HG02623 (cell line): ENCODE measurements at regions not wholly inside any gene's neighbourhood (a gene's known extent, or its start where the extent isn't known, plus 50 kb on each side); places are given as distances from the start of the nearest gene placed in this dataset.

Source experiments
- ATAC-seq: cut with Tn5 transposase; IDR thresholded peaks from one replicate; pipeline ENCODE4 v1.9.1; 2021; ENCODE audit warnings: moderate library complexity; ENCODE audit not compliant: unreplicated experiment

DNA sequence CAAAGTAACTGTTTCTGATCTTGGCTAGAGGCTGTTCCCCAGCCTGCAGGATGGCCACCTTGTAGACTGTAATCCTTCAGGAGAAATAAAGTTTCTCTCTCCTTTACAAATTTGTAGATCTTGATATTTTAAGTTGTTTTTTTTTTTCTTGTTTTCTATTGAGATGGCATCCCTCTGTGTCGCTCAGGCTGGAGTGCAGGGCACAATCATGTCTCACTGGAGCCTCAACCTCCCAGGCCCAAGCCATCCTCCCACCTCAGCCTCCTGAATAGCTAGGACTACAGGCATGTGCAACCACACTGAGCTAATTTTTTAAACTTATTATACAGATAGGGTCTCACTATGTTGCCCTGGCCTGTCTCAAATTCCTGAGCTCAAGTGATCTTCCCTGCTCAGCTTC lies 389.8 kb upstream of the LRRC4C start:
- ATAC-seq: no peak

DNA sequence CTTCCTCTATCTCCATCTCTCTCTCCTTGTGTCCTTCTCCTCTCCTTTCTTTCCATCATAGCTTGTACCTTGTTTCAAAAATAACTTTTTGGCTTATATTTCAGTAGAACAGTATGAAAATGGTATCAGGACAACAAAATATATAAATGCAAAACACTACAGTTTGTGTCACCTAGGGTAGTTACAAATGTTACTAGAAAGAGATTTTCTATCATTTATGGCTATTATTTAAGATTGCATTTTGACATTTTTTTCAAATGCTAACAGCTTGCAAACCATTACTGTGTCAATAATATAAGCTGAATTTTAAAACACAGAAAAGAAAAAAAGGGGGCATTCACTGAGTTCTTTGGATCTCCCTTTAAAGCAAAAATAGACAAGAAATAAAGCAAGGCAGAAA lies 392.3 kb upstream of the LRRC4C start:
- no peak for ATAC-seq

DNA sequence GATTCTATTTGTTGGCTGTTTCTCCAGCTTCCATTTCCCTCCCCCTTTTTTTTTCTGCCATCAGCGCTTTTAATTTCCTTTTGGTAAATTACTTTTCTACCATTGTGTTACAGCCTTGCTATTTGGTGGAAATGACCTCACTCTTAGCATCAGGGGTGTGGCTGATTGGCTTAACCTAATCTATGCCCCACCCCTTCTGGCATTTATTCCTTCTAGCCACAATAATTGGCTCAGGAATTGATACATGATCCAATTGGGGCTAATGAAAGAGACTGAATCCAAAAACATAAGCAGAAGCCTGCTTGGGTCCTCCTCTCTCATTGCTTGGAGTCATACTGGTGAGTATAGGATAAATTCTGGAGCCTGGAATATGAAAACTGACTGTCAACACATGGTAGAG lies 402.4 kb upstream of the LRRC4C start:
- no peak for ATAC-seq

DNA sequence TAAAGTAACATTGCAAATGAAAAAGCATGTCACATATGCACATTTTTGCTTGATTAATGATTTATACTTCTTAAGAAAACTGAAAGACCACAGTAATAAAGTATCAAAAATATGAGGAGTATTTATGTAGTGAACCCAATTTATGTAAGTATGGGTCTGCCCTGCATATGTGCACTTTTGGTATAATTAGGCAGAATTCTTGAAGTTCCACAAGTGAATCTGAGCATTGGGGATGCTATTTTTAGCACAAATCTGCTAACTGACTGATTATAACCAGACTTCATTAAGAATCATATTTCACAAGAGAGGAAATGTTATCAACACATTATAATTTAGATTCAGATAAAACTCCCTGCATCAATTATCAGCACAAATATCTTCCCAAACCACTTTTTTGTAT lies 407.1 kb upstream of the LRRC4C start:
- no peak for ATAC-seq

DNA sequence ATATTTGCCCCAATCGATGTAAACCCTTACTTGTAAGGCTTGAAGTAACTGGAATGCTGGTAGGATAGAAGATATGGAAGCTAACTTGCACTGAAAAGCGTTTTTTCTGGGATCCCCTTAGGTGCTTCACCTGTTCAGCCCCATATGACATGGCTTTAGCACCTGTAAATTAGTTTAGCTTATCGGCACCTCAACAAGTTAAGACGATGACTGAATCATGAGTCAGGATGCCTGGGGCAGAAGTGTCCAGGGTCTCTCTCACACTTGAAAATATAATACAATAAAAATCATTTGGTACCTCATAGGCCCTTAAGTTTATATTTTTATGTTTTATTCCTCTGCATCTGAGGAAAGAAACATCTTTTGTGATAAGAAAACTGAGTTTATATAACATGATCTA lies 409.2 kb upstream of the LRRC4C start:
- no peak for ATAC-seq

DNA sequence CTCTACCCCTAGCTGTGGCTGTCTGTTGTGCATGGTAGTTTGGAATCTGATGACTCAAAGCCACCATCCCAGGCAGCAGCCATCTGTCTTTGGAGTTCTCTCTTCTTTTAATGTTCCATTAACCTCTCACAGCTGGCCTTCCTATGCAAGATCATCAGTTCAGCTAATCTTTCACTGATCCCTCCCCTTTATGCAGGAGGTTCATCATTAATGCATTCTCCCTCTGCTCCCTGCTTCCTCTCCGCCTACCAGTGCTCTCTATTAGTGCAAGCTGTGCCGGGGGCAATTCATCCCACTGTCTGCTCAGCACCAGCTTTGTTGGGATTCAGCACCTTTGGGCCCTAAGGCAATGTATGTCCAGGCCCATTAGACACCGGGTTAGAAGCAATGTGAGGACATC lies 413.0 kb upstream of the LRRC4C start:
- no peak for ATAC-seq

GRCh38 chr11:41872870-41873269 lies 413.4 kb upstream of the LRRC4C start:
- ATAC-seq: no peak

DNA sequence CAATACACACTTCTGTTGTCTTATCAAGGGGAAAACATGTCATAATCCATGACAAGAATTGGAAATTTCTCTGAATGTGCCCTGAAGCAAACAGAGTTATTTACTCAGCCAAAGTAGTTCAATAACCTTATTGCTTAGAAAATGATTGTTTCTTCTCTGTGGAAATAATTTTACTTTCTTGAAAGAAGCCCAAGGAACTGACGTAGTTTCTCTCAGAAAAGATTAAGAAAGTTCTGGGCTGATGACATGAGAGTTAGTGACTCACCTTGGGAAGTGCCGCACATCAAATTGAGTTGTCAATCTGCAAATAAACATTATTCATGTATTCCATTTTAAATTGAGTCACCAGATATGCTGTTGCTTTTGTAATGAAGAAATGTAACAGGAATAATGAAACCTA lies 418.6 kb upstream of the LRRC4C start:
- ATAC-seq: no peak

DNA sequence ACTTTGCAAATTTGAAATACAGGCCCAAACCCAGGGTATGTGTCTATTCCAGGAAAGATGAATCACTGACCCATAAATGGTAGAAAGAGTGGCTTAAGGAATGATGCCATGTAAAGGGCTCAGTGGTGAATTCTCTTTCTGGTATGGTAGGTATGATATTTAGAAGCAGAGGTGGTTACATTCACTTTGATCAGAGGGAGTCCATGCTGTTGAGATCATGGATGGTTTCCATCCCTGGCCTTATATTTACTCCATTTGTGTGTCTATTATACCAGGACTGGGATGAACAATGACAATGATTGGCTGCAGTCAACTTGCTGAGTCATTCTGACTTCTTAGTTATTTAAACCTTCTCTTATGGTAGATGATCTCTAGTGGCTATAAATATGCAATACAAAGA lies 419.8 kb upstream of the LRRC4C start:
- no peak for ATAC-seq

DNA sequence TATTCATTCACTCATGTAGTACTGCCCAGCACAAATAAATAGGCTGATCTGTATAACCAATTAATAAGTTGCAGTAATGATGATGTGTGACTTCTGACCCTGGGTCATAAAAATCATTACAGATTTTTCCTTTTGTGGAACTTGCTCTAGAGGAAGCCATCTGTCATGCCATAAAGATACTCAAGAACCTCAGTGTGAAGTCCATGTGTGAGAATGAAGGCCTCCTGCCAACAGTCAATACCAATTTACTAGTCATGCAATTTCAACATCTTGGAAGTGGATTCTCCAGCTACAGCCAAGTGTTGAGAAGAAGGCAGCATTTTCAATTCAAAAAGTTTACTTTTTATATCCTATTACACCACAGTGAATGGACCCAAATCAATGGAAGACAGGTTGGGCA lies 435.6 kb upstream of the LRRC4C start:
- ATAC-seq: no peak

GRCh38 chr11:41897991-41898390 lies 438.5 kb upstream of the LRRC4C start:
- ATAC-seq: no peak

DNA sequence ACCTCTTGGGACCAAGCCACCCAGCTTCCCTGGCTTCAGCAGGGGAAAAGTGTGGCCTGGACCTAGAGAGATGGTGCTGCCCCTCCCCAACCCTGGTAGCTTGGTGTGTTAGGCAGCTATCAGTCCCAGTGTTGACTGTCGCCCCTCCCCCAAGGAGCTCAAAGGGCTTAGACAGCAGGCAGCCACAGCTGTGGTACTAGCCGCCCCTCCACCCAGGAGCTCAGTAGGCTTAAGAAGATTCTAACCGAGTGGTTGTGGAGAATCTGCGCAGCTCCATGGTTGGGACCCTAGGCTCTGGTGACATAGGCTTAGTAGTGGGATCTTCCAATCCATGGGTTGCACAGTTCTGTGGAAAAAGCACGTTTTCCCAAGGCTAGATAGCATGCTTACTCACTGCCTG lies 458.4 kb upstream of the LRRC4C start:
- no peak for ATAC-seq

GRCh38 chr11:41920374-41920773 lies 460.9 kb upstream of the LRRC4C start:
- ATAC-seq: no peak

DNA sequence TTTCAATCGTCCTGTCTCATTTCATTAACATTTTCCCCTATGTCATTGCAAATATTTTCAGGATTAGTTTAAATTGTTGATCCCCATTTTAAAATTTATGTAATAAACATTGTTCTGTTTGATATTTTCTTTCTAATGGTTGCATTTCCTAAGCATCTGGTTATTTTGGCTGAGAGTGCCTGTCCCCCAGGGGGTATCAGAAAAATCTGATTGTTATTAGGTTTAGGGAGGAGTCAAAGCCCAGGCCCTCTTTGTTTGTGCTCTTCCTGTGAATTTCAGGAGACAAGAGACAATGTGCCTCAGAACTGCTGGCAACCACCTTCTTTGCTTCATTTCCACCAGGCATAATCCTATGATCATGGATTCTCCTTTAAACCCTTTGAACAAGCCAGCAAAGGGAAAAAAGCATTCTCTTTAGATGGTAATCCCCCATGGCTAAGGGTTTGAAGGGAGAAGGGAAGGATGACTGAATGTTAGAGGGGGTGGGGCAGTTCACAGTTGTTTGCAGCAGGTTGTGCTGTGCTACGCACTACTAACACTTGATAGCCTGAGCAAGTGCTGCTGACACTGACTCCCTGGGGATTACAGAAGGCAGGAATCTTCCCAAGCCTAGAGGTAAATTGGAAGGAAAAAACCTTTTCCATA lies 462.4 kb upstream of the LRRC4C start:
- no peak for ATAC-seq

- no peak for ATAC-seq
Measured at GRCh38 chr11:41926339-41926738, 466.9 kb upstream of the LRRC4C start.

- ATAC-seq: no peak
Measured at GRCh38 chr11:41935241-41935640, 475.8 kb upstream of the LRRC4C start.

- ATAC-seq: no peak
Measured at GRCh38 chr11:41935795-41936194, 476.3 kb upstream of the LRRC4C start.

DNA sequence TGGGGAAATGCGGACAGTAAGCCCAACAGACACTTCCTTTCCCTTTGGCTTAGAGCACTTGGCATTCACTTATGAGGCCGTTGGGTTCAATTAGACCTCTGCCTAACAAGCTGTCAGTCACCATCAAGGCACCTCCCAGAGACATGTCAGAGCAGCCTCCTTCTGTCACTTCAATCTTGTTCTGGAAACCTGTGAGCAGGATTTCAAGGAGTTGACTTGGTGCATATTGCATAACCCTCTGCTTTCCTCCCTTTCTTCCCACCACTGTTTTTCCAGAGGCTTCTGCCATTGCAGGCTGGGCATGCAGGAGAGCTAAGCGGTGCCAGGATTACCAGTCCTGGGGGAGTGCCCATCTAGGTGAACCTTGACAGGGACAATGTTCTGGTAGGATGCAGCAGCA lies 484.2 kb upstream of the LRRC4C start:
- no peak for ATAC-seq

- ATAC-seq: no peak
Measured at GRCh38 chr11:41947392-41947791, 487.9 kb upstream of the LRRC4C start.

DNA sequence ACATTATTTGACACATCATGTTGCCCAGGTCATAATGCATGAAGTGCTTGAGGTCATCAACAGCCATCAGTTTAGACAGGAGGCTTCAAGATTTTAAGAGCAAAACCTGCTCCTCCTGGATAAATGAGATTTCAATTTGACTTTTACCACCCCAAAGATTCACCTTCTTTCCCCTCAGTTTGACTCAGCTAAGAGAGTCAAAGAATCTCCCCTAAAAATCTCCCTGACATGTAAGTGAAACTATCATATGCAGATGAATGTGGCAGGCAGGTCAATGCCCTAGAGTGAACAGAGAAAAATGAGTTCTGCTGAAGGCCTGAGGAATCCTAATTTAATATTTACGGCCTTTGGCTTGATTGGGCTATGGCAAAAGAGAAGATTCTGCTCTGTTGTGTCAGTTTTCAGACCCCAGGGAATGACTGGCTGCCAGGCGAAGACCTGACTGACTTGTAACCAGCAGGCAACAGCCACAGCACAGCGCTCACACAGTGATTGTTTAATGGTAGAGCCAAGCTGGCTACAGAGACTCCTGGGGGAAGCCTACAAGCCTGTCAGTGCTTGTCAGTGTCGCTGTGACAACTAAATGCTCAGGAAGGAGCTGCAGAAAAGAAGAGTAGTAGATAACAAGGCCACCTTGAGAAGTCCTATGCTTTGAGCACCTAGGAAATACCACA lies 491.2 kb upstream of the LRRC4C start:
- ATAC-seq: no peak

DNA sequence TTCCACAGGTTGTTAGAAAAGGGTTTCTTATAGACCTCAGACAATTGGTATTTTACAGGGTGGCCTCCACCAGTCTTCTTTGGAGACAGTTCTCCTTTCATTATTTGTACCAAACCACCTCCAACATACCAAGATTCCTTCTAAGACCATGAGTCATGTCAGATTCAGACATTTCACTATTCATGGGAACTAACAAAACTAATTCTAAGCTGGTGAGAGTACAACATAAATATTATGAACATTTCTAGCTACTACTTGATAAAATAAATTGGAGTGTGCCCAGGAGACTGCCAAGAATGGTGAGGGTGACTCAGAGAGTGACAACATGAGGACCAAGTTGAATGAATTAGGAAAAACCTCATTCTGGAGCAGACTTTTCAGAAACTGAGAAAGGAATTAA lies 494.6 kb upstream of the LRRC4C start:
- ATAC-seq: no peak

DNA sequence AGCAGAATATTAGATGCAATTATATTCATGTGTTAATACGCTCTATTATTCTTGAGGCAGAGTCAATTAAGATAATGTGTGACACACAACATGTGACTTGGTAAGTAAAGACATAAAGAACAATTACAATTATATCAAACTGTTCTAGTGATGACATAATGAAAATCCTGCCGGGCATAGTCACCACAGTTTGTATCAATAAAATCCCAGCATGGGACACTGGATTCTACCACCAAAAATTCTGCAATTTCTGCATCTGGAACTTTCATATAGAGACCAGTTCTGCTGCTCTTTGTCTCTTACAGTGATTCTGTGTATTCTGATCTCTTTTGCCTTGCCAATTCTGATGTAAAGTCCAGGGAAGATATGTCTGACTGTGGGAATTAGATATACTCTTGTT lies 495.6 kb upstream of the LRRC4C start:
- no peak for ATAC-seq
